Astrocyte of the spinal cord (primary cell): ENCODE measurements at regions not wholly inside any gene's neighbourhood (a gene's known extent, or its start where the extent isn't known, plus 50 kb on each side); places are given as distances from the start of the nearest gene placed in this dataset.
"Not testable (repeated sequence)": the region's sequence is repeated elsewhere in the genome, so short reads cannot be mapped to it uniquely, and the experiment has no call there.

Experiments used
- DNase-seq: peaks from one replicate; pipeline ENCODE4 v3.0.0; 2011; ENCODE audit warnings: low read depth, low spot score
- H3K4me3 ChIP-seq: 2 replicates; pipeline ENCODE4 v1.5.1; 2011; ENCODE audit warnings: low read depth, mild to moderate bottlenecking, low read length, moderate library complexity
- in situ Hi-C: cut with HindIII; loops from 2 replicates; pipeline ENCODE4 v1.10.0; 2017; ENCODE audit warnings: low sequenced_read_pairs
- TF ChIP-seq, protein P1 (sequence below): IDR thresholded peaks from 2 replicates; pipeline ENCODE4 v1.5.1; 2012; ENCODE audit warnings: low read depth, mild to moderate bottlenecking, low read length, inconsistent platforms

DNA sequence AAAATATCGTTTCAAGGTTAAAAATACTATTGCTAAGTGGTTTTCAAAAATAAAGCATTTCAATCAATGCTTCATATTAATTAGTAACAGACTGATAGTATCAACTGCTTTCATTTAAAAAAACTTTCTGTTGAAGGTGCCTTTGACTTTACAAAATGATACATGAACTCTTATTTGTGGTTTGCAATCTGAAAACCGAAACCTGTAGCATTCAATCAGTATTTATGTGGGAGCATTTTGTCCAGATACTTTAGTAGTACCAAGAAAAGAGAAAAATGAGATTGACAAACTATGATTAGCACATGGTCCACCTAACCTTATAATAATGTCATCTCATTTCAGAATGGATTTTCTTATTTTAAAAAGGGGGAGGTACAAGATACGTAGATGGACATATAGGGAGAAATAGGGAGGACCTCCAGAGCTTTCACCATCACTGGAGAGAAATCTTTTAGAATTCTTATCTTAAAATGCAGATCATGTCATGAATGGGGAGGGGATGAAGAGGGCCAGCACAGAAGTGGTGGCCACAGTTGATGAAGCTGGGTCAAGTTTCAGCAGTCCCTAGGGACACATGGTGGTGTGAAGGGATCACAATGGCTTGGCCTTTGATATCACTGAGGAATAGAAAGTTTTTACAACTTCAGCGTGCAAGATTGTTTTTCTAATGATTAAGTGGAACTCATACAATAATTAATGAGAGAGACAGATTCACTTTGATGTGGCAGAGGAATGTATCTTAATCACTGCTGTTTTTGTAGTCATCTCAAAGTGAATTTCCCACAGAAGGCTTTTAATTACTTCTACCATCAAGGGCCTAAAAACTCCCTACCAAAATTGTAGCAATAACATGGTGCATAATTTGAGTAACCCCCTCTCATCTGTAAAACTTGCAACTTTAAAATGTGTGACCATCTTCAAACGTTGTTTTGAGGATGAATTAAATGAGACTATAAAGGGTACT, 322.3 kb upstream of the EDIL3 start:
- TF ChIP-seq, protein P1, sequence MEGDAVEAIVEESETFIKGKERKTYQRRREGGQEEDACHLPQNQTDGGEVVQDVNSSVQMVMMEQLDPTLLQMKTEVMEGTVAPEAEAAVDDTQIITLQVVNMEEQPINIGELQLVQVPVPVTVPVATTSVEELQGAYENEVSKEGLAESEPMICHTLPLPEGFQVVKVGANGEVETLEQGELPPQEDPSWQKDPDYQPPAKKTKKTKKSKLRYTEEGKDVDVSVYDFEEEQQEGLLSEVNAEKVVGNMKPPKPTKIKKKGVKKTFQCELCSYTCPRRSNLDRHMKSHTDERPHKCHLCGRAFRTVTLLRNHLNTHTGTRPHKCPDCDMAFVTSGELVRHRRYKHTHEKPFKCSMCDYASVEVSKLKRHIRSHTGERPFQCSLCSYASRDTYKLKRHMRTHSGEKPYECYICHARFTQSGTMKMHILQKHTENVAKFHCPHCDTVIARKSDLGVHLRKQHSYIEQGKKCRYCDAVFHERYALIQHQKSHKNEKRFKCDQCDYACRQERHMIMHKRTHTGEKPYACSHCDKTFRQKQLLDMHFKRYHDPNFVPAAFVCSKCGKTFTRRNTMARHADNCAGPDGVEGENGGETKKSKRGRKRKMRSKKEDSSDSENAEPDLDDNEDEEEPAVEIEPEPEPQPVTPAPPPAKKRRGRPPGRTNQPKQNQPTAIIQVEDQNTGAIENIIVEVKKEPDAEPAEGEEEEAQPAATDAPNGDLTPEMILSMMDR: no peak
- in situ Hi-C loops: no loop called here
- DNase-seq: no peak
- no peak overlapping the region for H3K4me3 ChIP-seq

DNA sequence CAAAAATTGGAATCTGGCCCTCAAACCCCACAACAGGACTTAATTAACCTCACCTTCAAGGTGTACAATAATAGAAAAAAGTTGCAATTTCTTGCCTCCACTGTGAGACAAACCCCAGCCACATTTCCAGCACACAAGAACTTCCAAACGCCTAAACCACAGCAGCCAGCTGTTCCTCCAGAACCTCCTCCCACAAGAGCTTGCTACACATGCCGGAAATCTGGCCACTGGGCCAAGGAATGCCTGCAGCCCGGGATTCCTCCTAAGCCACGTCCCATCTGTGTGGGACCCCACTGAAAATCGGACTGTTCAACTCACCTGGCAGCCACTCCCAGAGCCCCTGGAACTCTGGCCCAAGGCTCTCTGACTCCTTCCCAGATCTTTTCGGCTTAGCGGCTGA, 315.9 kb upstream of the EDIL3 start:
- H3K4me3 ChIP-seq, in situ Hi-C loops, DNase-seq: not testable (repeated sequence)

DNA sequence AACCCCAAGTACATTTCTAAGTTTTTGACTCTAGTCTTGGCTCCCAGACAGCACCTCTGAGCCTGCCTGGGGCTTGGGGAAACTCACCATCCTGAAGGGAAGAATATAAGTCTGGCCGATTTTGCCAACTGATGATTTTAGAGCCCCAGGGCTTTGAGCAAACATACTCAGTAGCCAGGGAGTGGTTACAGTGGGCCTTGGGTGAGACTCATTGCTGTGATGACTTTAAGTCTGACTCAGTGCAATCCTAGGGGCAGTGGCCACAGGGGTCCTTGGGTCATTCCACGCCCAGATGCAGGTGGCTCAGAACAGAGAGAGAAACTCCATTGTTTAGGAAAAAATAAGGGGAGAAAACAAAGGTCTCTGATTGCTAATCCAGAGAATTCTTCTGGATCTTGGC, 312.0 kb upstream of the EDIL3 start:
- DNase-seq: peak; percentile 75
- H3K4me3 ChIP-seq: no peak overlapping the region
- TF ChIP-seq, protein P1: no peak
- in situ Hi-C loops: no loop called here

DNA sequence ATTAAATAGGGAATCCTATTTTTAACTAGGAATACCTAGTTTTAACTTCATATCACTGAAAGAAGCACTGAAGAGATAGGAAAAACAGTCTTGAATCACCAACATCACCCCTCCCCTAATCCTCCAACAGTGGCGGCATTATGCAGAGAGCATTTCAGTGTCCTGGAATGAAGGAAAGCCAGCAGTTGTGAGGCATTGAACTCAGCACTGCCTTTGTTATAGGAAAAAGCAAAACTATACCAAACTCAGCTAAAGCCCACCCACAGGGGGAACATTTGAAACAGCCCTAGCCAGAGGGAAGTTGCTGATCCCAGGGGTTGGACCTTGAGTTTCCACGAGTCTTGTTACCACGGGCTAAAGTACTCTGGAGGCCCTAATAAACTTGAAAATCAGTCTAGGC, 310.6 kb upstream of the EDIL3 start:
- in situ Hi-C loops: no loop called here
- no peak for DNase-seq
- no peak overlapping the region for H3K4me3 ChIP-seq
- TF ChIP-seq, protein P1: no peak

DNA sequence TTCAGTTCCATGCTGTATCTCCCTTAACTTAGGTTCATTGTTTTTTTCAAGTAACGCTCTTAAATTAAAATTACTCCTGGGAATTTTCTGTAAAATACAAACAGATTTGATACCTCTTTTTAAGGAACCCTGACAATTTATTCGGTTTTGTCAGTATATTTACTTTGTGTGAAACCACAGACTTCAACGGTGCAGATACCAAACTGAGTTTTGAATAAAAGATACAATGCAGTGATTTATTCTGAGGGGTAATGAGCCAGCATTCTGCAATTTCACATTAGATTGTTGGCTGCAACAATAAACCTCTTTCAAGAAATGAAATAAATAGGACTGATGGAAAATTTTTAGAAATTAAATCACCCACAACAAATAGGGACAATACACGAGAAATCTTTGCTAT, 308.6 kb upstream of the EDIL3 start:
- in situ Hi-C loops: no loop called here
- TF ChIP-seq, protein P1: no peak

DNA sequence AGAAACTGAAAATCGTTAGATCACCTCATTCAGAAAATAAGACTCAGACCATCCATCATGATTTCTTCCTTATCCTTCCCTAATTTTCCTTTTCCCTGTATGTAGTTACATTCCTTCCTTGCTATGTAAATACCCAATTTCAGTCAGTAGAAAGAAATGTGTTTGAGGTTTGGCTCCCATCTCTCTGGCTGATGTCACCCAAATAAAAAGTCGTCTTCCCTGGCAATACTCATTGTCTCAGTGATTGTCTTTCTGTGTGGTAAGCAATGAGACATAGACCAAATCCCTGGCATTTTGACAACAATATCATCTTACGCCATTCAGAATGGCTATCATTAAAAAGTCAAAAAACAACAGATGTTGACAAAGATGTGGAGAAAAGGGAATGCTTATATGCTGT, 303.9 kb upstream of the EDIL3 start:
- no peak overlapping the region for H3K4me3 ChIP-seq

More for the DNA sequence above, 308.6 kb upstream of the EDIL3 start:
- DNase-seq: peak; percentile 64
- H3K4me3 ChIP-seq: no peak overlapping the region

More for the DNA sequence above, 303.9 kb upstream of the EDIL3 start:
- peak; percentile 96 for DNase-seq
- in situ Hi-C loops: no loop called here
- TF ChIP-seq, protein P1: no peak
